Sigmoid colon (tissue), 6 donors: ENCODE measurements at regions not wholly inside any gene's neighbourhood (a gene's known extent, or its start where the extent isn't known, plus 50 kb on each side); places are given as distances from the start of the nearest gene placed in this dataset.

Source experiments
- DNase-seq: peaks from one replicate; pipeline ENCODE4 v3.0.0-alpha.2; 2019
- H3K27ac ChIP-seq, 4 donors: fragments of 200-600 bp; sonication (generic); one replicate each; pipeline ENCODE4 v1.5.1; 2016 to 2019; ENCODE audit warnings: mild to moderate bottlenecking in 1 of 4
- H3K27me3 ChIP-seq, 3 donors: fragments of 200-600 bp; sonication (generic); one replicate each; pipeline ENCODE4 v1.5.1; 2019; ENCODE audit warnings: mild to moderate bottlenecking in 1 of 3
- H3K36me3 ChIP-seq, 4 donors: fragments of 200-600 bp; sonication (generic); one replicate each; pipeline ENCODE4 v1.5.1; 2016 to 2019
- H3K4me1 ChIP-seq, 4 donors: fragments of 200-600 bp; sonication (generic); one replicate each; pipeline ENCODE4 v1.5.1; 2017 to 2019
- H3K4me3 ChIP-seq, 4 donors: fragments of 200-600 bp; sonication (generic); one replicate each; pipeline ENCODE4 v1.5.1; 2017 to 2019; ENCODE audit warnings: mild to moderate bottlenecking in 2 of 4, moderate library complexity in 1 of 4
- H3K9me3 ChIP-seq, 4 donors: fragments of 200-600 bp in 3 of 4; sonication (generic) in 3 of 4; one replicate each; pipeline versions ENCODE4 v1.5.1 to v1.6.1; 2013 to 2019
- CTCF ChIP-seq, 4 experiments: fragments of 450-650 bp in 3 of 4; fragments of 200-600 bp in 1 of 4; IDR thresholded peaks; one replicate each; pipeline ENCODE4 v1.5.1; 2016 to 2019; ENCODE audit warnings: antibody characterized with exemption in 4 of 4, mild to moderate bottlenecking in 3 of 4, moderate library complexity in 2 of 4
- EP300 ChIP-seq, 4 donors: sonication (generic); formaldehyde crosslinking; IDR thresholded peaks; one replicate each; pipeline ENCODE4 v1.6.1; 2017; ENCODE audit warnings: antibody characterized with exemption in 4 of 4
- POLR2A ChIP-seq, 2 donors: fragments of 450-650 bp; IDR thresholded peaks; one replicate each; pipeline ENCODE4 v1.6.1; 2016; ENCODE audit warnings: antibody characterized with exemption in 2 of 2, mild to moderate bottlenecking in 2 of 2, moderate library complexity in 2 of 2
- POLR2AphosphoS5 ChIP-seq, 4 donors: sonication (generic); formaldehyde crosslinking; IDR thresholded peaks; one replicate each; pipeline ENCODE4 v1.6.1; 2017; ENCODE audit warnings: antibody characterized with exemption in 4 of 4
- WGBS, 2 donors: extraction: QIAGEN DNeasy Blood & Tissue Kit; methylation state at CpG; one replicate each; pipeline ENCODE4 v1.1.7; 2013; 5-methylcytosine and 5-hydroxymethylcytosine counted together
- intact Hi-C: fragments of 100-400 bp; cut with DNase I; formaldehyde crosslinking; loops from one replicate; pipeline ENCODE4 v1.15.1; 2023
- donor health status: healthy with polysubstance abuse.
- donor health status: healthy.

DNA sequence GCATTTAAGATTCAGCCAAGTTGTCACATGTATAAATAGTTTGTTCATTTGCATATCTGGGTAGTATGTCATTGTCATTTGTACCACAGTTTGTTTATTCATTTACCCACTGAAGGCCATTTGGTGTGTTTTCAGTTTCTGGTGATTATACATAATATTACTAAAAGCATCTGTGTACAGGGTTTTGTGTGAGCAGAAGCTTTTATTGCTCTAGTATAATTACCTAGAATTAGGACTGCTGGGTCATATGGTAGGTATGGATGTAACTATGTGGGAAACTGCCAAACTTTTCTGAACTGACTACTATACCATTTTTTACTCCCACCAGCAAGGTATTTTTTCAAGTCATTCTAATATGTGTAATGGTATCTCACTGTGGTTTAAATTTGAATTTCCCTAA is 584.0 kb upstream of the GHITM start:
- Histone ChIP-seq H3K27me3 (no peaks in the 10 kb centered on the region), H3K27ac (no peak overlapping the region), H3K4me3 (no peak overlapping the region), H3K9me3 (no peaks in the 10 kb centered on the region), H3K36me3 (no peaks in the 10 kb centered on the region), H3K4me1 (no peaks in the 10 kb centered on the region)
- no peak for TF ChIP-seq POLR2AphosphoS5 (IDR thresholded peaks at IDR 0.05)
- no peak for TF ChIP-seq CTCF (IDR thresholded peaks at IDR 0.05)
- no peak for TF ChIP-seq EP300 (IDR thresholded peaks at IDR 0.05)
- no peak for TF ChIP-seq POLR2A (IDR thresholded peaks at IDR 0.05)
- intact Hi-C loops, result no loop called here
- no peak for DNase-seq

- intact Hi-C loops, result no loop called here
- TF ChIP-seq CTCF (IDR thresholded peaks at IDR 0.05), result no peak
- no peak for TF ChIP-seq POLR2AphosphoS5 (IDR thresholded peaks at IDR 0.05)
- TF ChIP-seq EP300 (IDR thresholded peaks at IDR 0.05), result no peak
- TF ChIP-seq POLR2A (IDR thresholded peaks at IDR 0.05), result no peak
- Histone ChIP-seq H3K27ac (no peak overlapping the region), H3K4me3 (no peak overlapping the region), H3K27me3 (no peaks in the 10 kb centered on the region), H3K4me1 (no peaks in the 10 kb centered on the region), H3K9me3 (no peaks in the 10 kb centered on the region), H3K36me3 (no peaks in the 10 kb centered on the region)
- no peak for DNase-seq
- WGBS, 2 donors, result 94 to 97% methylated on average over 3 of the region's 3 CpGs
Measured at GRCh38 chr10:83562381-83562780, 576.9 kb upstream of the GHITM start.

GRCh38 chr10:83564889-83565588 is 574.3 kb upstream of the GHITM start:
- 94 to 96% methylated on average over 32 of the region's 32 CpGs for WGBS, 2 donors
- Histone ChIP-seq H3K4me1 (no peaks in the 10 kb centered on the region), H3K27ac (no peak overlapping the region), H3K36me3 (no peaks in the 10 kb centered on the region), H3K27me3 (no peaks in the 10 kb centered on the region), H3K9me3 (no peaks in the 10 kb centered on the region), H3K4me3 (no peak overlapping the region)
- DNase-seq, result no peak
- intact Hi-C loops, result no loop called here
- TF ChIP-seq CTCF (IDR thresholded peaks at IDR 0.05) (no peak), POLR2AphosphoS5 (IDR thresholded peaks at IDR 0.05) (no peak), POLR2A (IDR thresholded peaks at IDR 0.05) (no peak), EP300 (IDR thresholded peaks at IDR 0.05) (no peak)

GRCh38 chr10:83572036-83572435 is 567.3 kb upstream of the GHITM start:
- WGBS, 2 donors, result 72 to 82% methylated on average over 1 of the region's 1 CpG

More at GRCh38 chr10:83572036-83572435, 567.3 kb upstream of the GHITM start:
- no peak overlapping the region for H3K27ac ChIP-seq
- no peak overlapping the region for H3K4me3 ChIP-seq
- TF ChIP-seq POLR2A (IDR thresholded peaks at IDR 0.05), result no peak
- no peak for TF ChIP-seq EP300 (IDR thresholded peaks at IDR 0.05)
- TF ChIP-seq CTCF (IDR thresholded peaks at IDR 0.05), result no peak
- no peak for TF ChIP-seq POLR2AphosphoS5 (IDR thresholded peaks at IDR 0.05)
- H3K36me3 ChIP-seq, result no peaks in the 10 kb centered on the region
- H3K4me1 ChIP-seq, result no peaks in the 10 kb centered on the region
- no peaks in the 10 kb centered on the region for H3K9me3 ChIP-seq
- no peaks in the 10 kb centered on the region for H3K27me3 ChIP-seq
- no peak for DNase-seq
- intact Hi-C loops, result no loop called here
